AG09309 (cell line): ENCODE measurements at regions not wholly inside any gene's neighbourhood (a gene's known extent, or its start where the extent isn't known, plus 50 kb on each side); places are given as distances from the start of the nearest gene placed in this dataset.

ENCODE experiments used
- DNase-seq: peaks from one replicate; pipeline ENCODE4 v3.0.0-alpha.2; 2010; ENCODE audit warnings: low read depth
- H3K4me3 ChIP-seq: 2 replicates; pipeline ENCODE4 v1.5.1; 2011; ENCODE audit warnings: mild to moderate bottlenecking, low read depth, low read length, moderate library complexity; ENCODE audit not compliant: control insufficient read depth
- TF ChIP-seq, protein P1 (sequence below): IDR thresholded peaks from 2 replicates; pipeline ENCODE4 v1.5.1; 2011; ENCODE audit warnings: mild to moderate bottlenecking, low read depth, low read length, inconsistent platforms; ENCODE audit not compliant: insufficient read depth, control insufficient read depth; ENCODE audit errors: missing control alignments

DNA sequence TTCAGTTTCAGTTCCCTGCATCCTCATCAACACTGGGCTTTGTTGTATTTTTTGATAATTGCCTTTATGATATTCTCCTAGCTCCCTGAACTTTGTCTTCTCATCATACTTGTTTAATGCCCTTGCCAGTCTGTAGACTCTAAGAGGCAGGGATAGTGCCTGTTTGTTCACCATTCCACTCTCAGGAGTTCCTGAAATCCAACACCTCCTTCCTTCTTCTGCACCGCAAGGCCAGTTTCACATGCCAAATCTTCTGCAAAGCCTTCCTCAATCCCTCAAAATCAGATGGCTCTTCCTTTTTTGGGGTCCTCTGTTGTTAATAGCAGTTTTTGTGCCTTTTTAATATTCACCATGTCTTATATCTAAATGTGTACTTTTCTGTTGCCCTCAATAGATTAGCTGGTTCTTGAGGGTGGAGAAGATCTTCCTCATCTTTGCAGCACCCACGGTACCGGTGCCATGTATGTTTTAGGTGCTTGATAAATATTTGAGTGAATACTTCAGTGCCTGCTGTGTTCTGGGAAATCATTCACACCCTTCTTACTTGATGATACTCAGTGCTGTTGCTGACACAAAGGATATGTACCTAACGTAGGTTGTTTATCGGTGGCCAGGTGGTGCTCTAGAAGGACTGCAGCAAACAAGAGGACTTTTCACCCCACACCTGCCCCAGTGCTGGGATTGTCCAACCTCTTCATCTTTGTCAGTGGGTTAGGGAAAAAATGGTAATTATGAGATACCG is 85.3 kb upstream of the LIMCH1 start:
- H3K4me3 ChIP-seq: no peak overlapping the region
- TF ChIP-seq, protein P1, sequence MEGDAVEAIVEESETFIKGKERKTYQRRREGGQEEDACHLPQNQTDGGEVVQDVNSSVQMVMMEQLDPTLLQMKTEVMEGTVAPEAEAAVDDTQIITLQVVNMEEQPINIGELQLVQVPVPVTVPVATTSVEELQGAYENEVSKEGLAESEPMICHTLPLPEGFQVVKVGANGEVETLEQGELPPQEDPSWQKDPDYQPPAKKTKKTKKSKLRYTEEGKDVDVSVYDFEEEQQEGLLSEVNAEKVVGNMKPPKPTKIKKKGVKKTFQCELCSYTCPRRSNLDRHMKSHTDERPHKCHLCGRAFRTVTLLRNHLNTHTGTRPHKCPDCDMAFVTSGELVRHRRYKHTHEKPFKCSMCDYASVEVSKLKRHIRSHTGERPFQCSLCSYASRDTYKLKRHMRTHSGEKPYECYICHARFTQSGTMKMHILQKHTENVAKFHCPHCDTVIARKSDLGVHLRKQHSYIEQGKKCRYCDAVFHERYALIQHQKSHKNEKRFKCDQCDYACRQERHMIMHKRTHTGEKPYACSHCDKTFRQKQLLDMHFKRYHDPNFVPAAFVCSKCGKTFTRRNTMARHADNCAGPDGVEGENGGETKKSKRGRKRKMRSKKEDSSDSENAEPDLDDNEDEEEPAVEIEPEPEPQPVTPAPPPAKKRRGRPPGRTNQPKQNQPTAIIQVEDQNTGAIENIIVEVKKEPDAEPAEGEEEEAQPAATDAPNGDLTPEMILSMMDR: no peak
- DNase-seq: no peak

DNA sequence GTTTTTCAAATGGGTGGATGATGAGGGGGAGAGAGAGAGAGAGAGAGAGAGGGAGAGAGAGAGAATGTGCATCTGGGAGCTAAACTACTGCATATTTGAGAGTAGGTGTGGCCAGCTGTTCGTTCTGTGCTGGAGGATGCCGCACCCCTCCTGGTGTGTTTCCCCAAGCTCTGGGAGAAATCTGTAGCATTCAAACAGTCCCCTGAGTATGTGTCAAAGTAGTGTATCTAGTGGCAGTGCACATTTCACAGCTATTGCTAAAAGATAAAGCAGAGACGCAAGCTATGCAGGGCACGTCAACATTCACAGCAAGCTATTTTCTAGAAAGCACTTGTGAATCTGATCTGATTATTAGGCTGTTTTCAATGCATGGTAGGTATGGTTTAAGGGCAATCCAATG is 83.5 kb upstream of the LIMCH1 start:
- H3K4me3 ChIP-seq: no peak overlapping the region
- DNase-seq: no peak
- TF ChIP-seq, protein P1: no peak

DNA sequence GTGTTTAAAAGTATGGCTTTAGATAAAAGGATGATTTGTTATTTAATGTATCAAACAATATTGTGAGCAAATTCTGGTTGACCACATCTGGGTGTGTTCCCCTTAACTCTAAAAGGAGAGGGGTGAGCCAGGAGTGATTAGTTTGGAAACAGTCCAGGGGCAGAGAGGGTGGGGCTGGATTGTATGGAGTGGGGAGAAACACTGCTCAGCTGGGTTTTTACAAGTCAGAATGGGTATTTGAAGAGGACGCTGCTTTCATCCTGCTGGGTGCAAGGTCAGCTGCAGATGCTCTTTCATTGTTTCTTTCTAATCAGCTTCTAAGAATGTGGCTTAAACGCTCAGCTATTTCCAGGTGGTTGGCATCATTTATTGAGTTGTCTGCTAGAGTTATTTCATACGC is 82.8 kb upstream of the LIMCH1 start:
- no peak for DNase-seq
- TF ChIP-seq, protein P1: no peak
- H3K4me3 ChIP-seq: no peak overlapping the region

DNA sequence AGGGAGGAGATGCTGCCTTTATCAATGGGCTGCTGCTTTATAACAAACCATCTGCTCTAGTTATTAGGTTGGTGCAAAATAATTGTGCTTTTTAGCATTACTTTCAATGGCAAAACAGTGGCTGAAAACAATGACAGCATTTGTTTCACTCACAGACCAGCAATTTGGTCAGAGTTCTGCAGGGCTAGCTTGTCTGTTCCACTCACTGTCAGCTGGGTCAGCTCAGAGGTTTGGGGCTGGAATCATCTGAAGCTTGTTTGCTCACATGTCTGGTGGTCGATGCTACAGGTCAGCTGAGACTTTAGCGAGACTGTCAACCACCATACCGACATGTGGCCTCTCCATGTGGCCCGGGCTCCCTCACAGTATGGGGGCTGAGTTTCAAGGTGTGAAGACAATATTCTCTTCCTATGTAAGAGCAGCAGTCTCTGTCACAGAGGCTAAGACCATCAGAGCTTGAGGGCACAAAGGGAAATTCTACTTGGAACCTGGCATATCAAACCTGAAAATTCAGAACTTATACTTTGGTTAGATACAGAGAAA is 81.3 kb upstream of the LIMCH1 start:
- H3K4me3 ChIP-seq: no peak overlapping the region
- no peak for DNase-seq
- TF ChIP-seq, protein P1: no peak

DNA sequence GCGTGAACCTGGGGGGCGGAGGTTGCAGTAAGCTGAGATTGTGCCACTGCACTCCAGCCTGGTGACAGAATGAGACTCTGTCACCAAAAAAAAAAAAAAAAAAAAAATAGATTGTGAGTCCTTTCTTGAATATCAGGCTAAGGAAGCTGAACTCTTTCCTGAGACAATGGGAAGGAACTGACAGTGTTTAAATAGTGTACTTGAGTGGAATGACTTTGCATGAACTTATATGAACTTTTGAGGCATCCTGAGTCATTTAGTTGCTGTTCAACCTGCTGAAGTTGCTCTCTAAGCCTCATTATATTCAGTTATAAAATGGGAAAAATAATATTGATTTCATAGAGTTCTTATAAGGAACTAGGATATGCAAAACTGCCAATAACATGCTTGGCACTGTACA is 79.3 kb upstream of the LIMCH1 start:
- TF ChIP-seq, protein P1: no peak
- DNase-seq: no peak
- no peak overlapping the region for H3K4me3 ChIP-seq

DNA sequence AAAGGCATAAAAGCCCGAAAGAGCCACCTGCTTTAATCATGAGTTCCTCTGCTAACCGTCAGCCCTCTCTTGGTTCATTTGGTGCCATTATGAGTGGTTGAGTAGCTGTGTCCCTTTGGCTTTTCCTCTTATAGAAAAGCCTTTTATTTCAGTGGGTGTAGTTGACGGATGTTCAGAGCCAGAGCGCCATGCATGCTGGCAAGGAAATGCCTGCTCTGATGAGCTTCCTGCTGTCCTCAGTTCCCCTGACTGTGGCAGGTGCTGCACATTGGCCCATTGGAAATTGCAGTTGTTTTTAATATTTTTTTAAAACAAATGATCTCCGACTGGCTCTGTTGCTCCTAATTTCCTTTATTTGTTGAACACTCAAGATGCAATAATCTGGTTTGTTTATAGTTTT is 77.3 kb upstream of the LIMCH1 start:
- no peak for DNase-seq

More for the DNA sequence above, 77.3 kb upstream of the LIMCH1 start:
- H3K4me3 ChIP-seq: no peak overlapping the region
- TF ChIP-seq, protein P1: no peak
